ENCODE measurements at regions not wholly inside any gene's neighbourhood (a gene's known extent, or its start where the extent isn't known, plus 50 kb on each side); places are given as distances from the start of the nearest gene placed in this dataset.
A peak's percentile ranks its signal among the peaks of the same experiment; 100 is the strongest.

- H3K4me1 Mint-ChIP-seq (ENCODE audit: low read depth in 2 of 2): no peaks in the 10 kb centered on the region
- H3K36me3 Mint-ChIP-seq: no peaks in the 10 kb centered on the region
- no peak overlapping the region for H3K4me3 Mint-ChIP-seq
- H3K27me3 Mint-ChIP-seq: peaks cover 0 to 3% of the 10 kb centered on the region in 2 donors
- ATAC-seq (no peak), DNase-seq (ENCODE audit: low spot score) (no peak)
- H3K9me3 Mint-ChIP-seq: no peaks in the 10 kb centered on the region
- no peak overlapping the region for H3K27ac Mint-ChIP-seq
Observed at GRCh38 chr12:25784669-25785068, 173.8 kb upstream of the RASSF8 start.

GRCh38 chr12:25785134-25785533 is 173.3 kb upstream of the RASSF8 start:
- Mint-ChIP-seq H3K27me3 (peaks cover 0 to 3% of the 10 kb centered on the region in 2 donors), H3K4me1 (ENCODE audit: low read depth in 2 of 2) (no peaks in the 10 kb centered on the region), H3K4me3 (no peak overlapping the region), H3K36me3 (no peaks in the 10 kb centered on the region), H3K27ac (no peak overlapping the region), H3K9me3 (no peaks in the 10 kb centered on the region)
- DNase-seq (ENCODE audit: low spot score) (no peak), ATAC-seq (no peak)

- Mint-ChIP-seq H3K4me1 (ENCODE audit: low read depth in 2 of 2) (no peaks in the 10 kb centered on the region), H3K36me3 (no peaks in the 10 kb centered on the region), H3K27me3 (peaks cover 0 to 7% of the 10 kb centered on the region in 2 donors), H3K27ac (no peak overlapping the region), H3K9me3 (no peaks in the 10 kb centered on the region), H3K4me3 (no peak overlapping the region)
- DNase-seq (ENCODE audit: low spot score): no peak
- no peak for ATAC-seq
Observed at GRCh38 chr12:25787701-25788100, 170.8 kb upstream of the RASSF8 start.

GRCh38 chr12:25788707-25789442 is 169.6 kb upstream of the RASSF8 start:
- Mint-ChIP-seq H3K27ac (no peak overlapping the region), H3K36me3 (no peaks in the 10 kb centered on the region), H3K9me3 (no peaks in the 10 kb centered on the region), H3K4me1 (ENCODE audit: low read depth in 2 of 2) (no peaks in the 10 kb centered on the region), H3K4me3 (no peak overlapping the region), H3K27me3 (peaks cover 5 to 8% of the 10 kb centered on the region in 2 donors)
- DNase-seq (ENCODE audit: low spot score) (no peak), ATAC-seq (no peak)

GRCh38 chr12:25789541-25789944 is 168.9 kb upstream of the RASSF8 start:
- DNase-seq (ENCODE audit: low spot score) (no peak), ATAC-seq (no peak)
- Mint-ChIP-seq H3K4me3 (no peak overlapping the region), H3K4me1 (ENCODE audit: low read depth in 2 of 2) (no peaks in the 10 kb centered on the region), H3K9me3 (no peaks in the 10 kb centered on the region), H3K36me3 (no peaks in the 10 kb centered on the region), H3K27me3 (peaks cover 7 to 8% of the 10 kb centered on the region in 2 donors), H3K27ac (no peak overlapping the region)

GRCh38 chr12:25792031-25792430 is 166.5 kb upstream of the RASSF8 start:
- no peaks in the 10 kb centered on the region for H3K4me1 Mint-ChIP-seq (ENCODE audit: low read depth in 2 of 2)
- DNase-seq (ENCODE audit: low spot score): no peak
- no peaks in the 10 kb centered on the region for H3K9me3 Mint-ChIP-seq
- H3K4me3 Mint-ChIP-seq: no peak overlapping the region
- no peaks in the 10 kb centered on the region for H3K36me3 Mint-ChIP-seq
- peaks cover 7 to 8% of the 10 kb centered on the region in 2 donors for H3K27me3 Mint-ChIP-seq
- no peak for ATAC-seq
- H3K27ac Mint-ChIP-seq: no peak overlapping the region

GRCh38 chr12:25793196-25793595 is 165.3 kb upstream of the RASSF8 start:
- Mint-ChIP-seq H3K4me3 (no peak overlapping the region), H3K27me3 (peaks cover 7 to 8% of the 10 kb centered on the region in 2 donors), H3K4me1 (ENCODE audit: low read depth in 2 of 2) (no peaks in the 10 kb centered on the region), H3K9me3 (no peaks in the 10 kb centered on the region), H3K27ac (no peak overlapping the region), H3K36me3 (no peaks in the 10 kb centered on the region)
- ATAC-seq (no peak), DNase-seq (ENCODE audit: low spot score) (no peak)

- H3K36me3 Mint-ChIP-seq: no peaks in the 10 kb centered on the region
- no peak overlapping the region for H3K4me3 Mint-ChIP-seq
- H3K27me3 Mint-ChIP-seq: peaks cover 7 to 8% of the 10 kb centered on the region in 2 donors
- ATAC-seq (no peak), DNase-seq (ENCODE audit: low spot score) (no peak)
- H3K9me3 Mint-ChIP-seq: no peaks in the 10 kb centered on the region
- no peak overlapping the region for H3K27ac Mint-ChIP-seq
- no peaks in the 10 kb centered on the region for H3K4me1 Mint-ChIP-seq (ENCODE audit: low read depth in 2 of 2)
Observed at GRCh38 chr12:25794571-25794970, 163.9 kb upstream of the RASSF8 start.

GRCh38 chr12:25796523-25797000 is 161.9 kb upstream of the RASSF8 start:
- peaks cover 7 to 8% of the 10 kb centered on the region in 2 donors for H3K27me3 Mint-ChIP-seq
- no peak overlapping the region for H3K4me3 Mint-ChIP-seq
- H3K36me3 Mint-ChIP-seq: no peaks in the 10 kb centered on the region
- H3K4me1 Mint-ChIP-seq (ENCODE audit: low read depth in 2 of 2): peaks cover 0 to 5% of the 10 kb centered on the region in 2 donors
- H3K9me3 Mint-ChIP-seq: no peaks in the 10 kb centered on the region
- no peak overlapping the region for H3K27ac Mint-ChIP-seq
- DNase-seq (ENCODE audit: low spot score) (no peak), ATAC-seq (no peak)

DNA sequence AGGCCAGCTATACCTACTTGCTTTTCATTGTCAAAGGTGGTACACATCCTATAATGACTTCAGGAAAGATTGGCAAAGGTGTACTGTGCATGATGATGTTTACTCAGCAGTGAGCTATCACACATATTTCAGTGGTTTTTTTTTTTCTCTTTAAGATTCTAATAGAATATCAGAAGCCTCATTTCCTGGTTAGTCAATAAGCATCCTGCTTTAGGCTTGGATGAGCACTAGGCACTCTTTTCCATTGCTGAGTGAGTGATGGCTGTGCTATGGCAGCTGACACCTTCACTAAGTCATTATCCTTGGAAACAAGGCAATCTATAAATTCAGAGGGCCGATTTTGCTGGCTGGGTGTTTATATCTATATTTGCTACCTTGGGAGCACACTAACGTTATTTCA is 161.1 kb upstream of the RASSF8 start:
- Mint-ChIP-seq H3K36me3 (no peaks in the 10 kb centered on the region), H3K4me1 (ENCODE audit: low read depth in 2 of 2) (peaks cover 0 to 5% of the 10 kb centered on the region in 2 donors), H3K27ac (no peak overlapping the region), H3K4me3 (no peak overlapping the region), H3K9me3 (no peaks in the 10 kb centered on the region), H3K27me3 (peaks cover 7 to 8% of the 10 kb centered on the region in 2 donors)
- DNase-seq (ENCODE audit: low spot score) (no peak), ATAC-seq (no peak)

- H3K27me3 Mint-ChIP-seq: peaks cover 2 to 8% of the 10 kb centered on the region in 2 donors
- H3K27ac Mint-ChIP-seq: no peak overlapping the region
- no peaks in the 10 kb centered on the region for H3K36me3 Mint-ChIP-seq
- DNase-seq (ENCODE audit: low spot score) (no peak), ATAC-seq (no peak)
- no peaks in the 10 kb centered on the region for H3K9me3 Mint-ChIP-seq
- peaks cover 0 to 5% of the 10 kb centered on the region in 2 donors for H3K4me1 Mint-ChIP-seq (ENCODE audit: low read depth in 2 of 2)
- H3K4me3 Mint-ChIP-seq: no peak overlapping the region
Observed at GRCh38 chr12:25797949-25798348, 160.5 kb upstream of the RASSF8 start.

DNA sequence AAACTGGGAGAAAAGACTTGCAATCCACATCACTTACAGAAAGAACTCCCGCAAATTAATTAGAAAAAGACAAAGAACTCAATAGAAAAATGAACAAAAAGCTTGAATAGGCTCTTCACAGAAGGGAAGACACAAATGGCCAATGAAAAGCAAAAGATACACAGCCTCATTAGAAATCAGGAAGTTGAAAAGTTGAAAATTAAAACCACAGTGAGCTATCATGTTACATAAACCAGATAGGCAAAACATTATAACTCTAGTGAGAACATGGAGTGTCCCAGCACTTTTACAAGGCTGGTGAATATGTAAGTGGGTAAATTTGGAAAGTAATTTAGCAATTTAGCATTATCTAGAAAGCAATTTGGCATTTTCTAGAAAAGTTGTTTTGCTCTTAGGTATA is 158.4 kb upstream of the RASSF8 start:
- Mint-ChIP-seq H3K27ac (peak overlapping the region in 1 of 2 donors; percentile 10), H3K36me3 (no peaks in the 10 kb centered on the region), H3K27me3 (no peaks in the 10 kb centered on the region), H3K4me3 (no peak overlapping the region), H3K9me3 (no peaks in the 10 kb centered on the region), H3K4me1 (ENCODE audit: low read depth in 2 of 2) (peaks cover 0 to 7% of the 10 kb centered on the region in 2 donors)
- ATAC-seq (no peak), DNase-seq (ENCODE audit: low spot score) (no peak)

DNA sequence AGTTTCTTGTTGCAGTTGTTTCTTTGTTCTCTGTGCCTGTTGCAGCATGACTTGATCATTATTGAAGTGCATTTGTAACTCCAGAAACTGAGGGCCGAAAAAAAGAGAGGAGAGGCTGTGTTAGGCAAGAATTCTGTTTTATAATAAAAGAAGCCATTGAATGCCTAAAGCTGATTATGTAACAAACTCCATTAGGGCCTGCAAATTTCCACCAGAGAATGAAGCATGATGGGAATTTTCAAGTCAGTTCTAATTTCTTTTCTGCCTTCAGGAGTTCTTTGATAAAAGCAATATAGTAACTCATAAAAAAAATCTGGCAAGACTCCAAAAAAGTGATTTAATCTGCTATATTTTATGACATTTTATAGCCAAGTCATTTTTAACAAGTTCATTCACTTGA is 156.7 kb upstream of the RASSF8 start:
- H3K4me3 Mint-ChIP-seq: no peak overlapping the region
- no peaks in the 10 kb centered on the region for H3K9me3 Mint-ChIP-seq
- H3K4me1 Mint-ChIP-seq (ENCODE audit: low read depth in 2 of 2): peaks cover 6 to 15% of the 10 kb centered on the region in 2 donors
- no peak overlapping the region for H3K27ac Mint-ChIP-seq
- no peak for DNase-seq (ENCODE audit: low spot score)
- no peak for ATAC-seq
- no peaks in the 10 kb centered on the region for H3K27me3 Mint-ChIP-seq
- H3K36me3 Mint-ChIP-seq: no peaks in the 10 kb centered on the region

GRCh38 chr12:25802143-25802542 is 156.3 kb upstream of the RASSF8 start:
- Mint-ChIP-seq H3K4me3 (no peak overlapping the region), H3K27me3 (no peaks in the 10 kb centered on the region), H3K9me3 (no peaks in the 10 kb centered on the region), H3K36me3 (no peaks in the 10 kb centered on the region), H3K4me1 (ENCODE audit: low read depth in 2 of 2) (peaks cover 7 to 16% of the 10 kb centered on the region in 2 donors), H3K27ac (no peak overlapping the region)
- DNase-seq (ENCODE audit: low spot score) (no peak), ATAC-seq (no peak)
